Neural progenitor cell (in vitro differentiated cells): ENCODE measurements at regions not wholly inside any gene's neighbourhood (a gene's known extent, or its start where the extent isn't known, plus 50 kb on each side); places are given as distances from the start of the nearest gene placed in this dataset.

ENCODE experiments used
- DNase-seq: peaks from one replicate; pipeline ENCODE4 v3.0.0-alpha.2; 2016; ENCODE audit warnings: low spot score
- H2AFZ ChIP-seq: fragments of 200-600 bp; sonication (generic); replicated peaks from 2 replicates; pipeline ENCODE4 v1.6.1; 2016; ENCODE audit warnings: antibody characterized with exemption
- H3F3A ChIP-seq: fragments of 200-600 bp; sonication (generic); 2 replicates; pipeline ENCODE4 v1.6.1; 2016; ENCODE audit warnings: antibody characterized with exemption, low read depth
- H3K27ac ChIP-seq: fragments of 200-600 bp; sonication (generic); 2 replicates; pipeline ENCODE4 v1.5.1; 2016; ENCODE audit warnings: mild to moderate bottlenecking
- H3K27me3 ChIP-seq: fragments of 200-600 bp; sonication (generic); 2 replicates; pipeline ENCODE4 v1.6.1; 2016; ENCODE audit warnings: mild to moderate bottlenecking, moderate library complexity
- H3K36me3 ChIP-seq: fragments of 200-600 bp; sonication (generic); 2 replicates; pipeline ENCODE4 v1.5.1; 2016
- H3K4me1 ChIP-seq: fragments of 200-600 bp; sonication (generic); 2 replicates; pipeline ENCODE4 v1.6.1; 2016; ENCODE audit warnings: mixed run types
- H3K4me2 ChIP-seq: fragments of 200-600 bp; sonication (generic); 2 replicates; pipeline ENCODE4 v1.6.1; 2016
- H3K4me3 ChIP-seq: fragments of 200-600 bp; sonication (generic); 2 replicates; pipeline ENCODE4 v1.5.1; 2016
- H3K79me2 ChIP-seq: fragments of 200-600 bp; sonication (generic); 2 replicates; pipeline ENCODE4 v1.6.1; 2016; ENCODE audit warnings: low read depth
- H3K9ac ChIP-seq: fragments of 200-600 bp; sonication (generic); 2 replicates; pipeline ENCODE4 v1.6.1; 2016
- H3K9me3 ChIP-seq: fragments of 200-600 bp; sonication (generic); 2 replicates; pipeline ENCODE4 v1.5.1; 2016; ENCODE audit warnings: low read depth
- H4K20me1 ChIP-seq: fragments of 200-600 bp; sonication (generic); 2 replicates; pipeline ENCODE4 v1.6.1; 2016; ENCODE audit warnings: low read depth
- H3K27ac Mint-ChIP-seq: 3 replicates; pipeline ENCODE4 v1.8.0; 2021; ENCODE audit warnings: mixed read lengths
- H3K27me3 Mint-ChIP-seq: 2 replicates; pipeline ENCODE4 v1.8.0; 2022; ENCODE audit warnings: low read depth, mild to moderate bottlenecking, inconsistent platforms, moderate library complexity, mixed read lengths; ENCODE audit not compliant: insufficient read depth
- H3K36me3 Mint-ChIP-seq: 3 replicates; pipeline ENCODE4 v1.8.0; 2021; ENCODE audit warnings: mixed read lengths
- H3K4me1 Mint-ChIP-seq: 3 replicates; pipeline ENCODE4 v1.8.0; 2021; ENCODE audit warnings: mixed read lengths
- H3K4me3 Mint-ChIP-seq: 3 replicates; pipeline ENCODE4 v1.8.0; 2021; ENCODE audit warnings: mild to moderate bottlenecking, moderate library complexity, mixed read lengths
- H3K9me3 Mint-ChIP-seq: 3 replicates; pipeline ENCODE4 v1.8.0; 2020; ENCODE audit warnings: mixed read lengths
- EZH2 ChIP-seq: fragments of 200-600 bp; sonication (generic); IDR thresholded peaks from 2 replicates; pipeline ENCODE4 v1.6.1; 2017; ENCODE audit warnings: antibody characterized with exemption, mild to moderate bottlenecking, moderate library complexity
- EZH2phosphoT487 ChIP-seq: fragments of 200-600 bp; sonication (generic); IDR thresholded peaks from 2 replicates; pipeline ENCODE4 v1.6.1; 2017; ENCODE audit warnings: antibody characterized with exemption
- TF ChIP-seq, protein P1 (sequence below): fragments of 200-600 bp; sonication (generic); IDR thresholded peaks from 2 replicates; pipeline ENCODE4 v1.5.1; 2017; ENCODE audit warnings: antibody characterized with exemption, mild to moderate bottlenecking

DNA sequence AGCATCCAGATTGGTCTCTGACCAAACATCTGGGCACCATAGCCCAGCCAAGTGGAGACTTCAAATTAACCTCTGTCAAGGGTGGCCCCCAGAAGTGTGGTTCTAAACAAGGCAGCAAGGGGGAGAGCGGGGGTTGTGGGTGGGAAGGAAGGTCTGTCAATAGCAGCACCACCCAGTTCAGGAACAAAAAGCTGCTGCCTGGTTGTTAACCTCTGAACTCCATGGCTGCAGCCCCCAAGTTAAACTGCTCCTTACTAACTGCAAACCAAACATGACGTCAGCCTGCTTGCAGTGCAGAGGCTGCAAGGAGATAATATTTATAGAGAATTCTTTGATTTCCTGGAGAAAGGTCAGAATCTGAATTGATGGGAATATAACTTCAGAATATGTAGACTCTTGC, 76.5 kb downstream of the ARL4C start:
- H2AFZ ChIP-seq, result peak overlapping the region; percentile 57
- Mint-ChIP-seq H3K36me3 (peaks cover 5% of the 10 kb centered on the region), H3K4me3 (no peak overlapping the region), H3K9me3 (peaks cover 18% of the 10 kb centered on the region), H3K27me3 (peaks cover 3% of the 10 kb centered on the region), H3K4me1 (peaks cover 32% of the 10 kb centered on the region), H3K27ac (peak overlapping the region; percentile 67)
- no peaks in the 10 kb centered on the region for H4K20me1 ChIP-seq
- H3K36me3 ChIP-seq, result no peaks in the 10 kb centered on the region
- no peak overlapping the region for H3K4me2 ChIP-seq
- TF ChIP-seq, protein P1, sequence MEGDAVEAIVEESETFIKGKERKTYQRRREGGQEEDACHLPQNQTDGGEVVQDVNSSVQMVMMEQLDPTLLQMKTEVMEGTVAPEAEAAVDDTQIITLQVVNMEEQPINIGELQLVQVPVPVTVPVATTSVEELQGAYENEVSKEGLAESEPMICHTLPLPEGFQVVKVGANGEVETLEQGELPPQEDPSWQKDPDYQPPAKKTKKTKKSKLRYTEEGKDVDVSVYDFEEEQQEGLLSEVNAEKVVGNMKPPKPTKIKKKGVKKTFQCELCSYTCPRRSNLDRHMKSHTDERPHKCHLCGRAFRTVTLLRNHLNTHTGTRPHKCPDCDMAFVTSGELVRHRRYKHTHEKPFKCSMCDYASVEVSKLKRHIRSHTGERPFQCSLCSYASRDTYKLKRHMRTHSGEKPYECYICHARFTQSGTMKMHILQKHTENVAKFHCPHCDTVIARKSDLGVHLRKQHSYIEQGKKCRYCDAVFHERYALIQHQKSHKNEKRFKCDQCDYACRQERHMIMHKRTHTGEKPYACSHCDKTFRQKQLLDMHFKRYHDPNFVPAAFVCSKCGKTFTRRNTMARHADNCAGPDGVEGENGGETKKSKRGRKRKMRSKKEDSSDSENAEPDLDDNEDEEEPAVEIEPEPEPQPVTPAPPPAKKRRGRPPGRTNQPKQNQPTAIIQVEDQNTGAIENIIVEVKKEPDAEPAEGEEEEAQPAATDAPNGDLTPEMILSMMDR, result no peak
- no peak for TF ChIP-seq EZH2
- no peak for TF ChIP-seq EZH2phosphoT487
- no peak overlapping the region for H3K9ac ChIP-seq
- no peaks in the 10 kb centered on the region for H3K27me3 ChIP-seq
- H3K9me3 ChIP-seq, result no peaks in the 10 kb centered on the region
- H3K4me1 ChIP-seq, result peaks cover 23% of the 10 kb centered on the region
- H3F3A ChIP-seq, result peaks cover 14% of the 10 kb centered on the region
- H3K4me3 ChIP-seq, result no peak overlapping the region
- no peaks in the 10 kb centered on the region for H3K79me2 ChIP-seq
- H3K27ac ChIP-seq, result no peak overlapping the region
- peak; percentile 33 for DNase-seq

- no peaks in the 10 kb centered on the region for H3K9me3 ChIP-seq
Measured at GRCh38 chr2:234419726-234420125, 77.2 kb downstream of the ARL4C start.

DNA sequence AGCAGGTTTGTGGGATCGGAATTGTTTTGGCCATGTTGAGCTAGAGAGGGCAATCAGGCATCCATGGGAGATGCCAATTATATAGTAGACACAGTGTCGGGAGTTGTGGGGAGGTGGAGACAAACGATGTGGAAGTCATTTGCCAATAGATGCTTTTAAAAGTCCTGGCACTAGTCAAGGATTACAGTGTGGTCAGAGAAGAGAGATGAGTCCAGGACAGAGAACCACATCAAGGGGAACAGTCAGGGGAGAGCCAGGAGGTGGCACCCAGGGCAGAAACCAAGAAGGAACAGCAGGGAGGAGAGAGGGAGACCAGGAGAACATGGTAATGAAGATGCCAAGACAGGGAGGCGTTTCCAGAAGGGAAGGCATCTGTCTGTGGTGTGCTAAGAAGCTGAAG, 81.2 kb downstream of the ARL4C start:
- Mint-ChIP-seq H3K4me3 (no peak overlapping the region), H3K36me3 (peaks cover 10% of the 10 kb centered on the region), H3K27me3 (peaks cover 11% of the 10 kb centered on the region), H3K27ac (no peak overlapping the region), H3K9me3 (peaks cover 18% of the 10 kb centered on the region), H3K4me1 (peaks cover 27% of the 10 kb centered on the region)
- H3K4me1 ChIP-seq, result peaks cover 42% of the 10 kb centered on the region
- peaks cover 25% of the 10 kb centered on the region for H3F3A ChIP-seq
- no peak overlapping the region for H2AFZ ChIP-seq
- no peak overlapping the region for H3K27ac ChIP-seq
- TF ChIP-seq EZH2 (no peak), EZH2phosphoT487 (no peak)
- TF ChIP-seq, protein P1, result no peak
- no peaks in the 10 kb centered on the region for H3K9me3 ChIP-seq
- no peaks in the 10 kb centered on the region for H3K27me3 ChIP-seq
- H4K20me1 ChIP-seq, result no peaks in the 10 kb centered on the region
- no peak overlapping the region for H3K4me3 ChIP-seq
- no peak overlapping the region for H3K4me2 ChIP-seq
- H3K79me2 ChIP-seq, result no peaks in the 10 kb centered on the region
- no peak overlapping the region for H3K9ac ChIP-seq
- H3K36me3 ChIP-seq, result no peaks in the 10 kb centered on the region
- DNase-seq, result no peak

More at GRCh38 chr2:234419726-234420125, 77.2 kb downstream of the ARL4C start:
- peaks cover 3% of the 10 kb centered on the region for H3K27me3 Mint-ChIP-seq
- peaks cover 15% of the 10 kb centered on the region for H3K9me3 Mint-ChIP-seq
- Histone ChIP-seq H3K4me2 (no peak overlapping the region), H3K4me1 (peaks cover 23% of the 10 kb centered on the region), H3K9ac (no peak overlapping the region), H4K20me1 (no peaks in the 10 kb centered on the region), H2AFZ (no peak overlapping the region), H3F3A (peaks cover 14% of the 10 kb centered on the region), H3K79me2 (no peaks in the 10 kb centered on the region), H3K27me3 (no peaks in the 10 kb centered on the region), H3K27ac (no peak overlapping the region), H3K36me3 (no peaks in the 10 kb centered on the region), H3K4me3 (no peak overlapping the region)
- no peak overlapping the region for H3K4me3 Mint-ChIP-seq
- DNase-seq, result no peak
- no peak overlapping the region for H3K27ac Mint-ChIP-seq
- peaks cover 32% of the 10 kb centered on the region for H3K4me1 Mint-ChIP-seq
- TF ChIP-seq EZH2, result no peak
- TF ChIP-seq, protein P1, result no peak
- TF ChIP-seq EZH2phosphoT487, result no peak
- H3K36me3 Mint-ChIP-seq, result peaks cover 5% of the 10 kb centered on the region
